ENCODE measurements at regions not wholly inside any gene's neighbourhood (a gene's known extent, or its start where the extent isn't known, plus 50 kb on each side); places are given as distances from the start of the nearest gene placed in this dataset.

DNA sequence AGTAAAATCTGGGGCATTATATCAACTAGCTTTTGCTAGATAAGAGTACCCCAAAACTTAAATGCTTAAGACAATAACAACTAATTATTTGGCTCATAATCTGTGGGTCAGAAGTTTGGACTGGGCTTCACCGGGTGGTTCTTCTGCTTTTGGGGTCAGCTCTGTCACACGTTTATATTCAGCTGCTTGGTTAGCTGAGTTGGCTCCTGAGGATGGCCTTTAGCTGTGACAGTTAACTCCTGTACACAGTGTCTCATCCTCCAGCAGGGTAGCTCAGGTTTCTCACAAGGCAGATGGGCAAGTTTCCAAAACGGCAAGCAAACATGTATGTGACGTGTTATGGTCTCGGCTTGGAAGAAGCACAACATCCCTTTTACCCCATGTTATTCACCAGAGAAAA lies 488.2 kb downstream of the TLE4 start:
- Histone ChIP-seq H3K27me3 (no peaks in the 10 kb centered on the region), H3K9me3 (replicated peaks in 1 of 3) (no peaks in the 10 kb centered on the region), H3K4me3 (no peak overlapping the region), H3K4me1 (replicated peaks in 1 of 2) (peaks cover 0 to 5% of the 10 kb centered on the region in 2 donors), H3K27ac (no peak overlapping the region), H3K36me3 (replicated peaks in 1 of 2) (no peaks in the 10 kb centered on the region)
- intact Hi-C loops (cut with DNase I) = no loop called here
- no peak for DNase-seq
- no peak for TF ChIP-seq POLR2A (IDR thresholded peaks at IDR 0.05)
- TF ChIP-seq, protein P1, sequence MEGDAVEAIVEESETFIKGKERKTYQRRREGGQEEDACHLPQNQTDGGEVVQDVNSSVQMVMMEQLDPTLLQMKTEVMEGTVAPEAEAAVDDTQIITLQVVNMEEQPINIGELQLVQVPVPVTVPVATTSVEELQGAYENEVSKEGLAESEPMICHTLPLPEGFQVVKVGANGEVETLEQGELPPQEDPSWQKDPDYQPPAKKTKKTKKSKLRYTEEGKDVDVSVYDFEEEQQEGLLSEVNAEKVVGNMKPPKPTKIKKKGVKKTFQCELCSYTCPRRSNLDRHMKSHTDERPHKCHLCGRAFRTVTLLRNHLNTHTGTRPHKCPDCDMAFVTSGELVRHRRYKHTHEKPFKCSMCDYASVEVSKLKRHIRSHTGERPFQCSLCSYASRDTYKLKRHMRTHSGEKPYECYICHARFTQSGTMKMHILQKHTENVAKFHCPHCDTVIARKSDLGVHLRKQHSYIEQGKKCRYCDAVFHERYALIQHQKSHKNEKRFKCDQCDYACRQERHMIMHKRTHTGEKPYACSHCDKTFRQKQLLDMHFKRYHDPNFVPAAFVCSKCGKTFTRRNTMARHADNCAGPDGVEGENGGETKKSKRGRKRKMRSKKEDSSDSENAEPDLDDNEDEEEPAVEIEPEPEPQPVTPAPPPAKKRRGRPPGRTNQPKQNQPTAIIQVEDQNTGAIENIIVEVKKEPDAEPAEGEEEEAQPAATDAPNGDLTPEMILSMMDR (IDR thresholded peaks at IDR 0.05) = no peak
- WGBS, 4 donors = 88 to 94% (median 93%) methylated on average over 5 of the region's 5 CpGs

DNA sequence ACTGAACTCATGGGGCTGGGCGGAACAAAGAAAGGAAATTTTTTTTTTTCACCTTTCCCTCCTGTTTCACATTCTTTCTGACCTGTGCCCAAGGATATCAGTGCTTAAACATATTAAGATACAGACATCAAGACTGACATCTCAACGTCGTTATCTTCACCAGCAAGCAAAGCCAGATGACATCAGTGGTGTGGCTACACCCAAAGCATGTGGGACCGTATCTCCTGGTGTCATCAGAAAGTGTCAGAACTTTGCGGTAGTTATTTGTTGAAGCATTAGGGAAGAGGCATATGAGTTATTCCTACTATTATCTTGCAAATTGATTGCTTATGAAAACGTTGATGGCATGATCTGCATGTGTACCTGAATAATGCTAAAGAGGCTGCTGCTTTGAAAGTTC lies 487.4 kb downstream of the TLE4 start:
- 81 to 88% (median 83%) methylated on average over 6 of the region's 6 CpGs for WGBS, 4 donors
- no peaks in the 10 kb centered on the region for H3K36me3 ChIP-seq (replicated peaks in 1 of 2)
- no peaks in the 10 kb centered on the region for H3K27me3 ChIP-seq
- intact Hi-C loops (cut with DNase I) = no loop called here
- H3K27ac ChIP-seq = no peak overlapping the region
- no peaks in the 10 kb centered on the region for H3K9me3 ChIP-seq (replicated peaks in 1 of 3)
- no peak for DNase-seq
- TF ChIP-seq, protein P1 (IDR thresholded peaks at IDR 0.05) = no peak
- H3K4me3 ChIP-seq = no peak overlapping the region
- H3K4me1 ChIP-seq (replicated peaks in 1 of 2) = peaks cover 0 to 5% of the 10 kb centered on the region in 2 donors

DNA sequence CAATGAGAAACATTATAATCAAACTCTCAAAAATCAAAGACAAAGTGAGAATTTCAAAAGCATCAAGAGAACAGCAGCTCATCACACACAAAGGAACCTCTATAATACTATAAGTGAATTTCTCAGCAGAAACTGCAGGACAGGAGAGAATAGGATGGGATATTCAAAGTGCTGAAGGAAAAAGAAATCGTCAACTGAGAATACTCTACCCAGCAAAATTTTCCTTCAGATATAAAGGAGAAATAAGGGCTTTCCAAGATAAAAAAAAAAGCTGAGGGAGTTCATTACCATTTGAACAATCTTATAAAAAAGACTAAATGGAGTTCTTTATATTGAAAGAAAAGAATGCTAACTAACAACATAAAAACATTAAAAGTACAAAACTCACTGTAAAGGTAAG lies 481.1 kb downstream of the TLE4 start:
- Histone ChIP-seq H3K27ac (no peak overlapping the region), H3K4me3 (no peak overlapping the region), H3K36me3 (replicated peaks in 1 of 2) (no peaks in the 10 kb centered on the region), H3K9me3 (replicated peaks in 1 of 3) (peaks cover 0 to 4% (median 0%) of the 10 kb centered on the region in 3 donors), H3K4me1 (replicated peaks in 1 of 2) (no peaks in the 10 kb centered on the region), H3K27me3 (no peaks in the 10 kb centered on the region)
- TF ChIP-seq, protein P1 (IDR thresholded peaks at IDR 0.05) = no peak
- no peak for TF ChIP-seq POLR2A (IDR thresholded peaks at IDR 0.05)
- intact Hi-C loops (cut with DNase I) = no loop called here
- no peak for DNase-seq
- WGBS, 4 donors = 81 to 100% (median 94%) methylated on average over 1 of the region's 1 CpG

DNA sequence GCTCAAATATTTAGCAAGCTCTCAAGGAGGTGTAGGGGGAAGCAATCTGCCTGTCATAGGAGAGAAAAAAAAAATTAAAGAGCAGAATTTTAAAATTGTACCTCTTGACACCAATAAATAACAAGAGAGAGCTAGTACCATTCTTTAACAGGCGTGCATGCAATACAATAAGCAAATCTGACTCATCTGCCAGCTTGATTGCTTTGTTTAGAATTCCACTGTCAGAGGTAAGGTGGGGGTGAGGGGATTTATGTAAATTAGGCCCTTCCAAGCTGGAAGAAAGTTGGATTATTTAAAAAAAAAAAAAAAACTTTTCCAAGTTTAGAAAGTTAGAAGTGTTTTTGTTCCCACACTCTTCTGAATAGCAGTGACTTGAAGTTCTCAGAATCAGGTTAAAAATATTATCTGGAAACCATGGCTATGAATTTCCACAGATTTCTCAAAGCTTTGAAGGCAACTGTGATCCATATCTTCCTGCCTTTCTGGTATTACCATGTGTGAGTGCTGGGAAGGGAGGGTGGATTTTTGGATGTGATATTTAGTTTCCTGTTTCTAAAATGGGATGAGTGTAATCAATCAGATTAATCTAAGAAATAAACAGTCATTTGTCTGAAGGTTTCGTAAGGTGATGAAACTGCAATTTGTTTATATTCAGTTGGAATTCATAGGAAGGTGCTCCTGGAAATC lies 477.5 kb downstream of the TLE4 start:
- Histone ChIP-seq H3K27me3 (no peaks in the 10 kb centered on the region), H3K4me3 (no peak overlapping the region), H3K27ac (no peak overlapping the region), H3K4me1 (replicated peaks in 1 of 2) (no peaks in the 10 kb centered on the region), H3K36me3 (replicated peaks in 1 of 2) (no peaks in the 10 kb centered on the region), H3K9me3 (replicated peaks in 1 of 3) (peaks cover 0 to 4% (median 0%) of the 10 kb centered on the region in 3 donors)
- no peak for DNase-seq
- TF ChIP-seq POLR2A (IDR thresholded peaks at IDR 0.05) = no peak
- TF ChIP-seq, protein P1 (IDR thresholded peaks at IDR 0.05) = no peak
- 65 to 82% (median 69%) methylated on average over 2 of the region's 2 CpGs for WGBS, 4 donors
- intact Hi-C loops (cut with DNase I) = no loop called here

Measured in adrenal gland (tissue), 9 donors.